ENCODE measurements at regions not wholly inside any gene's neighbourhood (a gene's known extent, or its start where the extent isn't known, plus 50 kb on each side); places are given as distances from the start of the nearest gene placed in this dataset.

DNA sequence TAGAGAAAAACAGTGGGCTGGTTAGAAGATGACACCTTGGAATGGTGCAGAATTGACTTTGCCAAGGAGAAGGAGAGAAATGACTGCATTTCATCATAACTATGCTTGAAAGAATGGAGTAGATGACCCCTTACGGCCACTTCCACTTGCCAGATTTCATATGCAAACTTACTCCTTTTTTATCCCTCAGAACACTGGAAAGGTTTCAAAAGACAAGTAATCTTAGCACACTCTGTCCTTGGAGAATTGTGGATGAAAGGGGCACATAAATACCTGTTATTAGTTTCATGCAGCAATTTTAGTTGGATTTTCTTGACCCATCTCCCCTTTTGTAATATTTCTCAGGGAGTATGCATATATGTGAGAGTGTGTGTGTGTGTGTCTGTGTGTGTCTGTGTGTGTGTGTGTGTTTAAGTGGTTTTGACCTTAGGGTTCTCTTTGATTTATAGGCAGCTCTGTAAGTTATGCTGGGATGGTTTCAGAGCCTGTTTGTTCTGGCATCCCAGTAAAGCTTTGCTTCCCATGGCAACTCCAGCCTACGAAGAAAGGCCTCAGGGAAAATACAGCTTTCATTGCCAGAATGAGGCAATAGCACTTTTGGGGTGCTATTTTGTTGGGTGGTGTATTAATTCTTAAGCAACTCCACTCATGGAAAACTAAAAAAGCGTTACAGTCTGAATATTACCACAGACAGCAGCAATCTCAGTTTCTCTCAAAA lies 122.2 kb upstream of the TP63 start:
- DNase-seq (ENCODE audit: low read depth, low spot score): no peak
- CTCF ChIA-PET: interaction anchor here (0.7 kb wide), 1 partner anchor 30 kb away, joined by 3 read pairs; no protein-coding TSS in a partner anchor
- TF ChIP-seq, protein P1, sequence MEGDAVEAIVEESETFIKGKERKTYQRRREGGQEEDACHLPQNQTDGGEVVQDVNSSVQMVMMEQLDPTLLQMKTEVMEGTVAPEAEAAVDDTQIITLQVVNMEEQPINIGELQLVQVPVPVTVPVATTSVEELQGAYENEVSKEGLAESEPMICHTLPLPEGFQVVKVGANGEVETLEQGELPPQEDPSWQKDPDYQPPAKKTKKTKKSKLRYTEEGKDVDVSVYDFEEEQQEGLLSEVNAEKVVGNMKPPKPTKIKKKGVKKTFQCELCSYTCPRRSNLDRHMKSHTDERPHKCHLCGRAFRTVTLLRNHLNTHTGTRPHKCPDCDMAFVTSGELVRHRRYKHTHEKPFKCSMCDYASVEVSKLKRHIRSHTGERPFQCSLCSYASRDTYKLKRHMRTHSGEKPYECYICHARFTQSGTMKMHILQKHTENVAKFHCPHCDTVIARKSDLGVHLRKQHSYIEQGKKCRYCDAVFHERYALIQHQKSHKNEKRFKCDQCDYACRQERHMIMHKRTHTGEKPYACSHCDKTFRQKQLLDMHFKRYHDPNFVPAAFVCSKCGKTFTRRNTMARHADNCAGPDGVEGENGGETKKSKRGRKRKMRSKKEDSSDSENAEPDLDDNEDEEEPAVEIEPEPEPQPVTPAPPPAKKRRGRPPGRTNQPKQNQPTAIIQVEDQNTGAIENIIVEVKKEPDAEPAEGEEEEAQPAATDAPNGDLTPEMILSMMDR (IDR thresholded peaks at IDR 0.05; ENCODE audit: insufficient read depth, low read length, missing control alignments): no peak
- POLR2A ChIA-PET: no interaction called here
- no peak overlapping the region for H3K4me3 ChIP-seq (ENCODE audit: low read depth, low read length)

DNA sequence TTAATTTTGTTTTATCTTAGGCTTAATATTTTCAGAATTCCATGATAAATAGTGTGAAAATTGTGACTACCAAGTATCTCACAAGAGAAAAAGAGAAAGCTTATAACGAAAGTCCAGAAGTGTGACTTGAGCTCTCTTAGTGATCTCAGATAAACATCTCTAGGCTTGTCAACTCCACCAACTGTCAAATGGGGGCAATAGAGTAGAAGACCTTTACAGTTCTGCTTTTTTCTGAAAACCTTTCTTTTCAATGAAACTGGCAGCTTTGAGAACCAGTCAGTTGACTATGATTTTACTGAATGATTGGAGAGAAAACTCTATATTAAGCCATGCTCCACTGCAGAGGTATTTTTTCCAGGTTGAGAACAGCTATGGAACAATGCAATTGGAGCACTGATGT lies 119.2 kb upstream of the TP63 start:
- TF ChIP-seq, protein P1 (IDR thresholded peaks at IDR 0.05; ENCODE audit: insufficient read depth, low read length, missing control alignments): no peak
- DNase-seq (ENCODE audit: low read depth, low spot score): no peak
- H3K4me3 ChIP-seq (ENCODE audit: low read depth, low read length): no peak overlapping the region
- POLR2A ChIA-PET: interaction anchor here (0.6 kb wide), 1 partner anchor 10 kb away, joined by 3 read pairs; no protein-coding TSS in a partner anchor
- CTCF ChIA-PET: interaction anchor here (1.0 kb wide), 1 partner anchor 436 kb away, joined by 4 read pairs; no protein-coding TSS in a partner anchor

DNA sequence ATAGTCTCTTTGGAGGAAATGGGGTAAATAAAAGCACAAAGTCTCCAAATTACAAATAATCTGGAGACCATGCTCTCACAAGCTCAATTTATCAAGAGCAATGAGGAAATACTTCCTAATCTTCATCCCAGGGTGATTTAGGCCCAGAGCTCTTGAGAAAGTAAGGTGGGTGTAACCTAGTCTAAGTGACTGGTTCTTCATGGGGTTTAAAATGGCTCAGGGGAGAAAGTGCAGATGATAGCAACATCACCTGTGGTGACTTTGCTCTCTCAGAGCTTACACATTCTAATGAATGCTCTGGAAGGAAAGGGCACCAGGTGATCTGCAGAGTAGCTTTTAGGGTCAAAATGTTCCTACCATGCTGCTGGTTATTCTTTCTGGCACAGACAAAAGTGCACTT lies 118.4 kb upstream of the TP63 start:
- H3K4me3 ChIP-seq (ENCODE audit: low read depth, low read length): no peak overlapping the region
- CTCF ChIA-PET: interaction anchor here (0.7 to 1.0 kb wide), 2 partner anchors 236 to 435 kb away, joined by 3 to 4 read pairs; no protein-coding TSS in a partner anchor

DNA sequence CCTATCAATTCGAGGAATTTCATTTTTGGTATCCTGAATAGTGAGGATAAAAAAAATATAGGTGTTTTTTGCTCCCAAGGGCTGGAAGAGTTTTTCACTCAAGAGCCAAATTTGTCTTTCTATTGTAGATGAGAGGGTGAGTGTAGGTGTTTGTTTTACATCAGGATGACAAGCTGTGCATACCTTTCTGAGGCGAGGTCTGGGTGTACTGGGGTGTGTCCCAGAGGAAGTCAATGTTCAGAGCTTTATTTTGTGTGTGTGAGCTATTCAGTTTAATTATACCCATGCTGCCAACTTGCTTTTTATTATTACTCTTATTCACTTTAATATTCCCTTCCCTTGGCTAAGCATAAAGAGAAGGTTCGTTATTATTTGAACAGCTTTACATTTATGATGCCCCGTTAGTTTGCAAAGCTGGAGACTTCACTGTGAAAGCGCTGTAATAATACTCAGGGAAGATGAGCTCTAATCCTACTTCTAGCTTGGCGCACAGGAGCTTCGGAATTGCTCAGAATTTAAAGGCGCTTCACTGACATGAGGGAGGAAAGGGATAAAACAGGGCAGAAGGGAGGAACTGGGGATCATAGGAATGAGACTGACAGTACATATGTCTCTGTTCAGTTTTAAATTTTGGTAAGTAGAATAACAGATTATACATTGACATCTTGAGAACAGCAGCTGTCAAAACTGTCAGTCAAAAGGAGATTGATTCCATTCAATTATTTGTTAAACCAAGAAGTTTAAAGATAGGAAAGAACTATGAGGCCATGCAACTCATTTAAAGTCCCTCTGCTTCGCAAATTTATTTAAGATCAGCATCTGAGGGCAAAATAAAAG lies 117.7 kb upstream of the TP63 start:
- no peak for DNase-seq (ENCODE audit: low read depth, low spot score)
- ChIA-PET POLR2A (no interaction called here), CTCF (no interaction called here)
- no peak overlapping the region for H3K4me3 ChIP-seq (ENCODE audit: low read depth, low read length)
- TF ChIP-seq, protein P1 (IDR thresholded peaks at IDR 0.05; ENCODE audit: insufficient read depth, low read length, missing control alignments): no peak

More for the DNA sequence above, 118.4 kb upstream of the TP63 start:
- DNase-seq (ENCODE audit: low read depth, low spot score): no peak
- TF ChIP-seq, protein P1 (IDR thresholded peaks at IDR 0.05; ENCODE audit: insufficient read depth, low read length, missing control alignments): no peak
- POLR2A ChIA-PET: interaction anchor here (0.6 kb wide), 1 partner anchor 10 kb away, joined by 3 read pairs; no protein-coding TSS in a partner anchor

DNA sequence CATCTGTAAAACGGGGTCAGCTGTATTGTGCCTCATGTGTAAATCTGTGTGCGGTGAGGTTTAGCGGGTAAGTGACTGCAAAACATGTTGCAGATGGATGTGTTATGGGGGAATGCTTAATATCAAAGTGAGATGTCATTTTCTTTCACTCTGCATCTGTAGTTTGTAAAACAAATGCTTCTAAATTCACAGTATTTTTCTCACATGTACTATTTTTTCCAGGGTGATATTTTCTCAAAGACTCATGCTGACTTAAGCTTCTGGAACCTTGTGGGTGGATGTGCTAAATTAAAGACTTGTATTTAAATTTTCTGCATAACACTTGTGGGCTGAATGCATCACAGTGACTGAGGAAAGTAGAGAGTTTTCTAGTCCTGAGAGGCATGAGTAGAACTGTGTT lies 115.2 kb upstream of the TP63 start:
- TF ChIP-seq, protein P1 (IDR thresholded peaks at IDR 0.05; ENCODE audit: insufficient read depth, low read length, missing control alignments): no peak
- DNase-seq (ENCODE audit: low read depth, low spot score): peak; percentile 10
- no peak overlapping the region for H3K4me3 ChIP-seq (ENCODE audit: low read depth, low read length)
- ChIA-PET POLR2A (no interaction called here), CTCF (no interaction called here)

DNA sequence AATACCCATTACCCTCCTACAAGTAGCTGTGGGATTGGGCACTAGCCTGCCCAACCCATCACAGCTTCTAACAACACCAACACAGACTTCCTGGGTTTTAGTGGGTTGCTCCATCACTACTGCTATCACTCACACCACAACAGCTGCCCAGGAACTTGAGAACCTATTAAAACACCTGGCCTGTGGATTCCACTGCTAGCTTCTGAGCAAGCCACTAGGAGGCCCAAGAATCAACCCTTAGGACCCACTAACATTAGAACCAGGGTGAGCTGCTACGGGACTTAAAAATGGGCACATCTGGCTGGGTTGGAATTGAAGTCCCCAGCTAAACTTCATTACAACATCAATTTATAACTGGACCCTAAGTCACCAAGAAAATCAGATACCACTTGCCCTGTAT lies 113.2 kb upstream of the TP63 start:
- DNase-seq (ENCODE audit: low read depth, low spot score): no peak
- ChIA-PET POLR2A (no interaction called here), CTCF (no interaction called here)
- TF ChIP-seq, protein P1 (IDR thresholded peaks at IDR 0.05; ENCODE audit: insufficient read depth, low read length, missing control alignments): no peak
- H3K4me3 ChIP-seq (ENCODE audit: low read depth, low read length): no peak overlapping the region
